Fibroblast of lung (primary cell): ENCODE measurements at regions not wholly inside any gene's neighbourhood (a gene's known extent, or its start where the extent isn't known, plus 50 kb on each side); places are given as distances from the start of the nearest gene placed in this dataset.

Experiments
- DNase-seq, 2 donors: peaks; one replicate each; pipeline versions ENCODE4 v3.0.0 to v3.0.0-alpha.2; 2010; ENCODE audit warnings: low read depth in 2 of 2
- H2AFZ ChIP-seq: 2 replicates; pipeline ENCODE4 v1.5.1; 2012; ENCODE audit warnings: low read length, control low read depth, inconsistent platforms
- H3K27ac ChIP-seq: 2 replicates; pipeline ENCODE4 v1.5.1; 2011; ENCODE audit warnings: low read length, control low read depth; ENCODE audit not compliant: insufficient read depth
- H3K27me3 ChIP-seq: 2 replicates; pipeline ENCODE4 v1.5.1; 2011; ENCODE audit warnings: mild to moderate bottlenecking, low read length; ENCODE audit not compliant: control insufficient read depth, insufficient read depth
- H3K36me3 ChIP-seq: 2 replicates; pipeline ENCODE4 v1.5.1; 2011; ENCODE audit warnings: low read length; ENCODE audit not compliant: control insufficient read depth, insufficient read depth
- H3K4me1 ChIP-seq: 2 replicates; pipeline ENCODE4 v1.5.1; 2011; ENCODE audit warnings: low read length; ENCODE audit not compliant: control insufficient read depth, insufficient read depth; ENCODE audit errors: extremely low read depth
- H3K4me2 ChIP-seq: 2 replicates; pipeline ENCODE4 v1.5.1; 2011; ENCODE audit warnings: low read length, control low read depth; ENCODE audit not compliant: insufficient read depth; ENCODE audit errors: extremely low read depth
- H3K4me3 ChIP-seq, 4 experiments: fragments of 200-600 bp in 1 of 4; sonication (generic) in 1 of 4; replicated peaks in 1 of 4; 2 replicates each; pipeline ENCODE4 v1.5.1; 2011 to 2016; ENCODE audit warnings: low read length in 4 of 4, low read depth in 3 of 4, mild to moderate bottlenecking in 3 of 4, control low read depth in 2 of 4, inconsistent platforms in 1 of 4, mixed read lengths in 1 of 4; ENCODE audit not compliant: insufficient read depth in 1 of 4; ENCODE audit errors: control extremely low read depth in 1 of 4
- H3K79me2 ChIP-seq: 2 replicates; pipeline ENCODE4 v1.5.1; 2012; ENCODE audit warnings: mild to moderate bottlenecking, low read length, inconsistent platforms; ENCODE audit not compliant: control insufficient read depth, insufficient read depth
- H3K9ac ChIP-seq: 2 replicates; pipeline ENCODE4 v1.5.1; 2011; ENCODE audit warnings: mild to moderate bottlenecking, low read length, control low read depth; ENCODE audit not compliant: insufficient read depth
- H3K9me3 ChIP-seq: 2 replicates; pipeline ENCODE4 v1.5.1; 2012; ENCODE audit warnings: low read depth, low read length; ENCODE audit not compliant: control insufficient read depth, insufficient read depth
- H4K20me1 ChIP-seq: 2 replicates; pipeline ENCODE4 v1.5.1; 2011; ENCODE audit warnings: low read length; ENCODE audit not compliant: control insufficient read depth, insufficient read depth; ENCODE audit errors: extremely low read depth
- CTCF ChIP-seq, 2 donors: IDR thresholded peaks in 1 of 2; conservative IDR thresholded peaks in 1 of 2; 1 replicate in 1 of 2; 2 replicates in 1 of 2; pipeline ENCODE4 v1.5.1; 2011 to 2012; ENCODE audit warnings: low read length in 2 of 2, control low read depth in 1 of 2, inconsistent platforms in 1 of 2, low read depth in 1 of 2, mild to moderate bottlenecking in 1 of 2
- EZH2 ChIP-seq: IDR thresholded peaks from 2 replicates; pipeline ENCODE4 v1.5.1; 2012; ENCODE audit warnings: low read length, control low read depth, mild to moderate bottlenecking; ENCODE audit errors: missing control alignments

DNA sequence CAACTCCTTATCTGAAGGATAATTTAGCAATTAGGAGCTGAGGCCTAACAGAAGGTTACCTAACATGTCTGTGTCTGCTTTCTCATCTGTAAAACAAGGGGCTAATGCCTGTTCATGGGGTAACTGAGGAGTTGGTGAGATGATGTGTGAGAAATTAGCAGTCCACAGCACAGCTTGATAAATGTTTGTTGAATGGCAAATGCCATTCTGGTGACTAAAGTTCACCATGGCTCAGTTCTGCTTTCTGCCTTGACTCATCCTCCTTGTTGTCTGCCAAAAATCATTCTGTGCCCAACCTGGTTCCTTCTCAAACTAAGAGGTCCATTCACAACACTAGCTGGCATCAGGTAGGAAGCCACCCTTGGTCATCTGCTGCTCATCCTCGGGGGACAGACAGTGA, 552.0 kb upstream of the KLF4 start:
- Histone ChIP-seq H3K27me3 (no peaks in the 10 kb centered on the region), H3K27ac (no peak overlapping the region), H4K20me1 (no peaks in the 10 kb centered on the region), H3K79me2 (no peaks in the 10 kb centered on the region), H3K4me2 (peak overlapping the region; percentile 61), H3K9ac (no peak overlapping the region), H3K4me1 (peaks cover 9% of the 10 kb centered on the region), H3K36me3 (no peaks in the 10 kb centered on the region), H3K4me3 (no peak overlapping the region), H2AFZ (no peak overlapping the region), H3K9me3 (no peaks in the 10 kb centered on the region)
- DNase-seq: peak; percentile 48 to 78
- no peak for TF ChIP-seq CTCF (conservative IDR thresholded peaks at IDR 0.05 in 1 of 2, IDR thresholded peaks at IDR 0.05 in 1 of 2; ENCODE audit: low read depth in 1 of 2, low read length in 2 of 2)
- no peak for TF ChIP-seq EZH2

DNA sequence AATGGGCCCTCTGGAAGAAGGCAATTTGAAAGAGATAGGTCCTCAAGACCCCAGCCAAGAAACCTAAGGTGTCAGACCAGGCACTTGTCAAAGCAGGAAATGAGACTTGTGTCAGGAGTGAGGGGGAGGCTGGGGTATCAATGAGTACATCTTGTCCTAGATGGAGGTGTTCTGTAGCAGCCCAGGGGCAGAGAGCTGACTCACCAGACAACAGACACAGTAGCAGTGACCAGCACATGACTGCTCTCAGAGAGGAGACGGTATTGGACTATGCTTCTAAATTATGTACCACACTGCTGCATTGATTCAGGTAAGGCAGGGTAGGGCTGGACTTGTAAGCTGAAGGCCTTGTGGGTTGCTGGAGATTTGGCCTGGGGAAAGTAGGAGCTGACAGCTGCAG, 551.2 kb upstream of the KLF4 start:
- no peak overlapping the region for H3K27ac ChIP-seq
- no peaks in the 10 kb centered on the region for H3K79me2 ChIP-seq
- no peaks in the 10 kb centered on the region for H3K9me3 ChIP-seq
- TF ChIP-seq EZH2: no peak
- TF ChIP-seq CTCF (conservative IDR thresholded peaks at IDR 0.05 in 1 of 2, IDR thresholded peaks at IDR 0.05 in 1 of 2; ENCODE audit: low read depth in 1 of 2, low read length in 2 of 2): no peak
- no peaks in the 10 kb centered on the region for H3K27me3 ChIP-seq
- peak; percentile 22 to 46 for DNase-seq
- no peak overlapping the region for H3K4me3 ChIP-seq
- H3K4me2 ChIP-seq: no peak overlapping the region
- H3K36me3 ChIP-seq: no peaks in the 10 kb centered on the region
- no peak overlapping the region for H2AFZ ChIP-seq
- no peaks in the 10 kb centered on the region for H4K20me1 ChIP-seq
- H3K9ac ChIP-seq: no peak overlapping the region
- H3K4me1 ChIP-seq: peaks cover 9% of the 10 kb centered on the region

DNA sequence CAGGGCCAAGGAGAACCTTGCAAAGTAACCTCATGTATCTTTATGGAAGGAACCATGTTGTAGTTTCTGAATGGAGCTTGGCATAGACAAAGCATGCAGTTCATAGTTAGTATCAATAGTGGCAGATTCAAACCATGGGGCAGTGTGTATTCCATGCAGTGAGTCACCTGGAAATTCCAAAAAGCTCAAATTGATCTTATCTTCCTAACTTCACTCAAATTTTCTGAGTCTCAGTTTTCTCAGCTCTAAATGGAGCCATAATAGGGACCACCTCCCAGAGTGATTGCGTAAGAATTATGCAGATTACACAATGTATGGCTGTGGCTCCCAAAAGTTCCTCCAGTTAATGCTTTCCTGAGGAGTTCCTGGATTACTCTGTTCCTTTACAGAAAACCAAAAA, 549.9 kb upstream of the KLF4 start:
- Histone ChIP-seq H3K4me1 (peaks cover 12% of the 10 kb centered on the region), H3K9me3 (no peaks in the 10 kb centered on the region), H3K27ac (no peak overlapping the region), H3K79me2 (no peaks in the 10 kb centered on the region), H3K4me2 (no peak overlapping the region), H2AFZ (no peak overlapping the region), H3K4me3 (no peak overlapping the region), H4K20me1 (no peaks in the 10 kb centered on the region), H3K9ac (no peak overlapping the region), H3K36me3 (no peaks in the 10 kb centered on the region), H3K27me3 (no peaks in the 10 kb centered on the region)
- TF ChIP-seq CTCF (conservative IDR thresholded peaks at IDR 0.05 in 1 of 2, IDR thresholded peaks at IDR 0.05 in 1 of 2; ENCODE audit: low read depth in 1 of 2, low read length in 2 of 2): no peak
- TF ChIP-seq EZH2: no peak
- peak in 1 of 2 donors; percentile 31 for DNase-seq
